ENCODE measurements at regions not wholly inside any gene's neighbourhood (a gene's known extent, or its start where the extent isn't known, plus 50 kb on each side); places are given as distances from the start of the nearest gene placed in this dataset.

DNA sequence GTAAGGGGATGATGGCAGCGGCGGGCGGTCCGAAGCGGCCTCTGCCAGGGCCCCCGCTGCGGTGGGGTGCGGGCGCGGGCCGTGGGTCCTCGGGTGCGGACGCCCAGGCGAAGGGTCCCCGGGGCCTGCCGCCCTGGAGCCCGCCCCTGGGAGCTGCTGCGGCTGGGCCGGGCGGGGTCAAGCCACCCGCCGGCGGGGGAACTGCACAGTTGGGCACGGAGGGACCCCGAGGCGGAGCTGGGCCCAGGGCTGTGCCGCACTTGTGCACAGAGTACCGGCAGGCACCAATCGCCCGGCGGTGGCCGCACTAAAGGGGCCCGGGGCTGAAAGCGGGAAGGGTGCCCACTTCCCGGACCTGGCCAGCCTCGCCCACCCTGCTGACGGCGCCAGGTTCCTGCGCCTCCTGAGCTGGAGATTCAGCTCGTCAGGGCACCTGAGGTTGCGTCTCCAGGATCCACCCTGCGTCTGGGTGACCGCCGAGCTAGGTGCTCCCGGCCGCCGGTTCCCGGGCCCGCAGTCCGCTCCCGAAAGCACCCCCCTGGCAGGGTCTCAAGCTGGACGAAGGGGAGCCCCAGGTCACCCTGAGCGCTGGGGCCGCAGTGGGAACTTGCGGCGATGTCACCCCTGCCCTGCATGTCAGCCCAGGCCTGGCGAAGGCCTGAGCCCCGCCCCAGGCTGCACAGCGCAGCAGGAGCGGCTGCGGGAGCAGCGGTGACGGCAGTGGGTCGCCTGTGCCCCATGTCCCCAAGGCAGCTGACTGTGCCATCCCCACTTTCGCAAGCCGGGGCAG, 56.7 kb upstream of the ETV3 start:
- Mint-ChIP-seq H3K4me3 (ENCODE audit: unreplicated experiment) (no peak overlapping the region), H3K4me1 (ENCODE audit: low read depth, unreplicated experiment) (no peaks in the 10 kb centered on the region), H3K27ac (ENCODE audit: unreplicated experiment) (no peak overlapping the region), H3K27me3 (ENCODE audit: insufficient read depth, unreplicated experiment) (no peaks in the 10 kb centered on the region), H3K36me3 (ENCODE audit: insufficient read depth, unreplicated experiment) (no peaks in the 10 kb centered on the region), H3K9me3 (ENCODE audit: unreplicated experiment) (no peaks in the 10 kb centered on the region)
- H3K4me1 ChIP-seq = peaks cover 8% of the 10 kb centered on the region; the same call in 1 of the 2 replicates
- no TSS peak for BruUV-seq (replicated peaks)
- no peaks in the 10 kb centered on the region for H3K9me3 ChIP-seq
- ChIA-PET POLR2A (no interaction called here), CTCF (no interaction called here)
- DNase-seq = no peak
- intact Hi-C loops (cut with micrococcal nuclease; ENCODE audit: unreplicated experiment) = no loop called here
- no peaks in the 10 kb centered on the region for H3K27me3 ChIP-seq (replicated peaks; ENCODE audit: control insufficient read depth, insufficient read depth, low read length)
- H3K4me3 ChIP-seq (ENCODE audit: low read depth, low read length) = no peak overlapping the region
- no peak for TF ChIP-seq CTCF (IDR thresholded peaks at IDR 0.05; ENCODE audit: insufficient read depth in 1 of 2, low read depth in 1 of 2, low read length in 1 of 2, severe bottlenecking in 1 of 2, unreplicated experiment in 1 of 2)
- H3K36me3 ChIP-seq (ENCODE audit: control insufficient read depth, insufficient read depth, low read length) = no peaks in the 10 kb centered on the region

DNA sequence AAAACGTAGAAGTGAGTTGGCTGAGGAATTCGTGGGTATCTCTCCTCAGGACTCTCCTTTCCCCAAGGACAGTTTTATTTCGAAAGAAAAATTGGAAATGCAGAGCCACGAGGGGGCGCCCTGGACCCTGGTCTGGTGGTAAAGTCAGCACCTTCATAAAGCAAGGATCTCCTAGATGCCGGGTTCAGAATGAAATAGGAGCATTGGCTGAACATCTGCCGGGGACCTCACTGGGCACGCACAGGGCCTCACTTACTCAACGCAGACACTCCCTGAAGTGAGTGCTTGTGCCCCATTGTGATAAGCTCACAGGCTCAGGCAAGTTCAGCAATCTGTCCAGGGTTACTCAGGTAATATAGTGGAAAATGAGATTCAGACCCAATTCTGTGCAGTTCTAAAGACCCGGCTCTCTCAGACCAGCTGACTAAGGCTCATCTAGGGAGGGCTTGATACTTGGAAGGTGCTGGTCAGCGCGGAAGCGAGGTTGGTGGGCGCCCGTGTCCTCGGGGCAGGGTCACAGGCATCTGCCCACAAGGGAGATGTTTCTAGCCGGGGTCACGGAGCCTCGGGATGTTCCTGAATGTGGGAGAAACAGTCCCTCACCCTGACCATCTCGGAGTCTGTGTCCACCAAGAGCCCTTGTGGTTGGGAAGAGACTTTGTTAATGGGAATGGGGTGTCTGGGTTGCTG, 55.7 kb upstream of the ETV3 start:
- peak; percentile 79 to 84 for TF ChIP-seq CTCF (IDR thresholded peaks at IDR 0.05; ENCODE audit: insufficient read depth in 1 of 2, low read depth in 1 of 2, low read length in 1 of 2, severe bottlenecking in 1 of 2, unreplicated experiment in 1 of 2)
- CTCF ChIA-PET = no interaction called here
- Mint-ChIP-seq H3K27me3 (ENCODE audit: insufficient read depth, unreplicated experiment) (no peaks in the 10 kb centered on the region), H3K4me1 (ENCODE audit: low read depth, unreplicated experiment) (no peaks in the 10 kb centered on the region), H3K36me3 (ENCODE audit: insufficient read depth, unreplicated experiment) (no peaks in the 10 kb centered on the region), H3K4me3 (ENCODE audit: unreplicated experiment) (no peak overlapping the region), H3K27ac (ENCODE audit: unreplicated experiment) (no peak overlapping the region), H3K9me3 (ENCODE audit: unreplicated experiment) (no peaks in the 10 kb centered on the region)
- H3K9me3 ChIP-seq = no peaks in the 10 kb centered on the region
- intact Hi-C loops (cut with micrococcal nuclease; ENCODE audit: unreplicated experiment) = loop anchor here (1.0 to 2.0 kb wide), 5 partner anchors 47 to 311 kb away; no protein-coding TSS in a partner anchor
- peak; percentile 80 to 85 for DNase-seq
- POLR2A ChIA-PET = no interaction called here
- no peak overlapping the region for H3K4me3 ChIP-seq (ENCODE audit: low read depth, low read length)
- peaks cover 8% of the 10 kb centered on the region; the same call in 1 of the 2 replicates for H3K4me1 ChIP-seq
- no peaks in the 10 kb centered on the region for H3K27me3 ChIP-seq (replicated peaks; ENCODE audit: control insufficient read depth, insufficient read depth, low read length)
- no peaks in the 10 kb centered on the region for H3K36me3 ChIP-seq (ENCODE audit: control insufficient read depth, insufficient read depth, low read length)
- no TSS peak for BruUV-seq (replicated peaks)

DNA sequence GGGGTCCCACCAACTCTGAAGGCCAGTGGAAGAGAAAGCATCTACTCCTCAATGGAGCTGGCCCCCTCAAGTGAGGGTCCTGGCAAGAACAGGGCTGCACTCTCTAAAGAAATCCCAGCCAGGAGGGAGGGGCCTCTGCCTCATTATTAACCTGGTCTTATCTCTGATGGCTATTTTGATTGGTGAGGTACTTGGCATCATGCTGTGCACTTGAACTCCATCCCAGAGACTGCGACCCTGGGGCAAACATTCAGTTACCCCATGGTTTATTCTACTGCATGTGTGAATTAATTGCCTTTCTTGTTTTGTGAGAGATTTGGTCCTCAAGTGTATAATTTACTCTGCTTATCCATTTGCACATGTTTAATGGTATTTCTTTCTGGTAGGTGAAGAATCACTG, 55.0 kb upstream of the ETV3 start:
- BruUV-seq (replicated peaks) = no TSS peak
- POLR2A ChIA-PET = no interaction called here

More for the DNA sequence above, 55.0 kb upstream of the ETV3 start:
- Mint-ChIP-seq H3K4me1 (ENCODE audit: low read depth, unreplicated experiment) (no peaks in the 10 kb centered on the region), H3K36me3 (ENCODE audit: insufficient read depth, unreplicated experiment) (no peaks in the 10 kb centered on the region), H3K27ac (ENCODE audit: unreplicated experiment) (no peak overlapping the region), H3K9me3 (ENCODE audit: unreplicated experiment) (no peaks in the 10 kb centered on the region), H3K4me3 (ENCODE audit: unreplicated experiment) (no peak overlapping the region), H3K27me3 (ENCODE audit: insufficient read depth, unreplicated experiment) (no peaks in the 10 kb centered on the region)
- intact Hi-C loops (cut with micrococcal nuclease; ENCODE audit: unreplicated experiment) = loop anchor here (1.0 to 2.0 kb wide), 5 partner anchors 48 to 312 kb away; no protein-coding TSS in a partner anchor
- CTCF ChIA-PET = no interaction called here
- no peaks in the 10 kb centered on the region for H3K27me3 ChIP-seq (replicated peaks; ENCODE audit: control insufficient read depth, insufficient read depth, low read length)
- H3K9me3 ChIP-seq = no peaks in the 10 kb centered on the region
- H3K4me3 ChIP-seq (ENCODE audit: low read depth, low read length) = no peak overlapping the region
- TF ChIP-seq CTCF (IDR thresholded peaks at IDR 0.05; ENCODE audit: insufficient read depth in 1 of 2, low read depth in 1 of 2, low read length in 1 of 2, severe bottlenecking in 1 of 2, unreplicated experiment in 1 of 2) = no peak
- DNase-seq = no peak
- H3K4me1 ChIP-seq = peaks cover 2% of the 10 kb centered on the region; the same call in 1 of the 2 replicates
- no peaks in the 10 kb centered on the region for H3K36me3 ChIP-seq (ENCODE audit: control insufficient read depth, insufficient read depth, low read length)

All from Caco-2 (cell line).